K562 (cell line): ENCODE measurements at regions not wholly inside any gene's neighbourhood (a gene's known extent, or its start where the extent isn't known, plus 50 kb on each side); places are given as distances from the start of the nearest gene placed in this dataset.

Source experiments
- ARID3B ChIP-seq: fragments of 250-450 bp; sonication (Bioruptor Pico); IDR thresholded peaks from 2 replicates; pipeline ENCODE4 v1.4.0; 2020; ENCODE audit warnings: borderline replicate concordance
- BDP1 ChIP-seq: IDR thresholded peaks from 3 replicates; pipeline ENCODE4 v1.6.1; 2011; ENCODE audit not compliant: insufficient read length, insufficient read depth
- FOS ChIP-seq: IDR thresholded peaks from 3 replicates; pipeline ENCODE4 v1.6.1; 2011; ENCODE audit not compliant: insufficient read length; ENCODE audit errors: extremely low read depth
- REST ChIP-seq, 2 experiments: fragments of 450-650 bp; formaldehyde crosslinking in 1 of 2; IDR thresholded peaks; 2 replicates each; pipeline versions ENCODE4 v1.4.0 to v1.6.1; 2014 to 2020; ENCODE audit warnings: mild to moderate bottlenecking in 2 of 2, borderline replicate concordance in 1 of 2, low read depth in 1 of 2
- THRA ChIP-seq: fragments of 450-650 bp; IDR thresholded peaks from 2 replicates; pipeline ENCODE4 v1.6.1; 2017; ENCODE audit warnings: mild to moderate bottlenecking, moderate library complexity
- ZNF121 ChIP-seq: sonication (generic); formaldehyde crosslinking; conservative IDR thresholded peaks from 2 replicates; pipeline ENCODE4 v1.8.0; 2022; ENCODE audit warnings: missing genetic modification reagents
- ZNF77 ChIP-seq: fragments of 250-450 bp; sonication (Bioruptor Pico); IDR thresholded peaks from 2 replicates; pipeline ENCODE4 v1.5.0; 2020

GRCh38 chr14:83958359-83958758, 1571.6 kb upstream of the FLRT2 start (continued):
- TF ChIP-seq REST (IDR thresholded peaks at IDR 0.05; ENCODE audit: borderline replicate concordance) (no peak), REST (CRISPR knock-in tag; IDR thresholded peaks at IDR 0.05; ENCODE audit: low read depth) (no peak), ZNF121 (CRISPR knock-in tag) (no peak), FOS (no peak), THRA (no peak), BDP1 (no peak), ARID3B (CRISPR knock-in tag) (no peak), ZNF77 (CRISPR knock-in tag) (no peak)
- TF ChIP-seq, all 486 proteins: peak for 0
